ENCODE measurements at regions not wholly inside any gene's neighbourhood (a gene's known extent, or its start where the extent isn't known, plus 50 kb on each side); places are given as distances from the start of the nearest gene placed in this dataset.

- Histone ChIP-seq H2BK20ac (ENCODE audit: low read depth, low read length, poor library complexity, severe bottlenecking) (no peak overlapping the region), H2AFZ (ENCODE audit: low read length) (no peak overlapping the region), H2BK120ac (ENCODE audit: low read depth, low read length, poor library complexity, severe bottlenecking) (no peak overlapping the region), H3K27me3 (ENCODE audit: insufficient read depth, low read length) (no peaks in the 10 kb centered on the region), H3K9ac (ENCODE audit: extremely low read depth, insufficient read length, low read length) (no peak overlapping the region), H3K27ac (ENCODE audit: insufficient read length, low read depth, low read length) (no peak overlapping the region), H2AK5ac (ENCODE audit: insufficient read length, low read length) (no peak overlapping the region), H2BK12ac (ENCODE audit: insufficient read length, low read depth, low read length) (no peak overlapping the region), H3K79me1 (ENCODE audit: insufficient read depth, low read depth, low read length, poor library complexity, severe bottlenecking) (no peaks in the 10 kb centered on the region), H3K79me2 (ENCODE audit: insufficient read depth, low read length) (no peaks in the 10 kb centered on the region), H2BK5ac (ENCODE audit: insufficient read length, low read length) (no peak overlapping the region), H3K18ac (ENCODE audit: insufficient read length, low read depth, low read length) (no peak overlapping the region), H3K14ac (ENCODE audit: insufficient read depth, low read length) (no peak overlapping the region), H3K9me3 (ENCODE audit: control insufficient read depth, low read depth, low read length) (no peaks in the 10 kb centered on the region), H3T11ph (ENCODE audit: low read length) (no peak overlapping the region), H3K4ac (ENCODE audit: low read depth, low read length) (no peak overlapping the region), H3K4me1 (ENCODE audit: insufficient read depth, low read length) (no peaks in the 10 kb centered on the region), H4K91ac (ENCODE audit: insufficient read length, low read depth, low read length) (no peak overlapping the region), H3K4me2 (ENCODE audit: insufficient read depth, insufficient read length, low read length) (no peak overlapping the region), H4K20me1 (ENCODE audit: control insufficient read depth, insufficient read depth, insufficient read length) (no peaks in the 10 kb centered on the region), H4K5ac (ENCODE audit: insufficient read length, low read depth, low read length) (no peak overlapping the region), H3K23ac (ENCODE audit: insufficient read length, low read depth, low read length) (no peak overlapping the region), H4K8ac (replicated peaks; ENCODE audit: insufficient read length, low read depth, low read length) (no peak overlapping the region), H2BK15ac (ENCODE audit: low read depth, low read length) (no peak overlapping the region), H3K23me2 (ENCODE audit: insufficient read length, low read depth, low read length, poor library complexity, severe bottlenecking) (no peaks in the 10 kb centered on the region), H3K56ac (ENCODE audit: insufficient read length, low read depth, low read length) (no peak overlapping the region)
- no peaks in the 10 kb centered on the region for H3K27me3 Mint-ChIP-seq (ENCODE audit: low read depth)
- no peak for DNase-seq
- H3K4me1 Mint-ChIP-seq = peaks cover 0 to 3% of the 10 kb centered on the region in 2 experiments; a peak in 1 of 4 replicates
- H3K4me3 Mint-ChIP-seq = no peak overlapping the region
- no peak overlapping the region for H3K27ac Mint-ChIP-seq
- no peaks in the 10 kb centered on the region for H3K36me3 Mint-ChIP-seq (ENCODE audit: insufficient read depth in 1 of 3, low read depth in 3 of 3)
- TF ChIP-seq, protein P1, sequence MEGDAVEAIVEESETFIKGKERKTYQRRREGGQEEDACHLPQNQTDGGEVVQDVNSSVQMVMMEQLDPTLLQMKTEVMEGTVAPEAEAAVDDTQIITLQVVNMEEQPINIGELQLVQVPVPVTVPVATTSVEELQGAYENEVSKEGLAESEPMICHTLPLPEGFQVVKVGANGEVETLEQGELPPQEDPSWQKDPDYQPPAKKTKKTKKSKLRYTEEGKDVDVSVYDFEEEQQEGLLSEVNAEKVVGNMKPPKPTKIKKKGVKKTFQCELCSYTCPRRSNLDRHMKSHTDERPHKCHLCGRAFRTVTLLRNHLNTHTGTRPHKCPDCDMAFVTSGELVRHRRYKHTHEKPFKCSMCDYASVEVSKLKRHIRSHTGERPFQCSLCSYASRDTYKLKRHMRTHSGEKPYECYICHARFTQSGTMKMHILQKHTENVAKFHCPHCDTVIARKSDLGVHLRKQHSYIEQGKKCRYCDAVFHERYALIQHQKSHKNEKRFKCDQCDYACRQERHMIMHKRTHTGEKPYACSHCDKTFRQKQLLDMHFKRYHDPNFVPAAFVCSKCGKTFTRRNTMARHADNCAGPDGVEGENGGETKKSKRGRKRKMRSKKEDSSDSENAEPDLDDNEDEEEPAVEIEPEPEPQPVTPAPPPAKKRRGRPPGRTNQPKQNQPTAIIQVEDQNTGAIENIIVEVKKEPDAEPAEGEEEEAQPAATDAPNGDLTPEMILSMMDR (conservative IDR thresholded peaks at IDR 0.05) = no peak
- H3K9me3 Mint-ChIP-seq = no peaks in the 10 kb centered on the region
- WGBS (ENCODE audit: extremely low coverage, insufficient read length, low lambda C conversion rate) = no CpG with 5 or more reads among the region's 1 CpG
Measured at GRCh38 chr12:63450334-63450733, 218.0 kb downstream of the DPY19L2 start.
